ENCODE measurements at regions not wholly inside any gene's neighbourhood (a gene's known extent, or its start where the extent isn't known, plus 50 kb on each side); places are given as distances from the start of the nearest gene placed in this dataset.
"Not testable (repeated sequence)": the region's sequence is repeated elsewhere in the genome, so short reads cannot be mapped to it uniquely, and the experiment has no call there.

DNA sequence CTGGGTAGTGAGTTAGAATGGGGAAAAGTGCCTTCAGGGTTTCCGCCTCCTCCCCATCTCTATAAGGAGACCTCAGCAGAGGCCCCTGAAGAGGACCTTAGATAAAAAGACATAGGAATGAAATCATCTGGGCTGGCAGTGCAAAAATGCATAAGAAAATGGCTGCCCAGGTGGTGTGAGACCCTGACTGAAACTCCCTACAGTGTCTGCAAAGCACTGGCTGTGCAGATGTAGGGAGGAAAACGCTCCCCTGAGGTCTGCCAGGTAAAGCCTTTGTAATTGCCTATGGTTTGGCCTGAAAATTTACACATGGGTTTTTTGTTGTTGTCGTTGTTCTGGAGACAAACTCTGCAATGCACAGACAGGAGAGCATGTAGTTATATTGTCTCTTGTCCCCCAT is 128.1 kb upstream of the VWC2 start:
- H2AFZ ChIP-seq (ENCODE audit: low read length), result no peak overlapping the region
- no peak overlapping the region for H3K4me3 ChIP-seq (ENCODE audit: low read depth, low read length, poor library complexity, severe bottlenecking)
- H4K20me1 ChIP-seq (ENCODE audit: insufficient read depth, low read length), result no peaks in the 10 kb centered on the region
- no peak for TF ChIP-seq EZH2 (IDR thresholded peaks at IDR 0.05; ENCODE audit: borderline replicate concordance, low read length)
- TF ChIP-seq, protein P1, sequence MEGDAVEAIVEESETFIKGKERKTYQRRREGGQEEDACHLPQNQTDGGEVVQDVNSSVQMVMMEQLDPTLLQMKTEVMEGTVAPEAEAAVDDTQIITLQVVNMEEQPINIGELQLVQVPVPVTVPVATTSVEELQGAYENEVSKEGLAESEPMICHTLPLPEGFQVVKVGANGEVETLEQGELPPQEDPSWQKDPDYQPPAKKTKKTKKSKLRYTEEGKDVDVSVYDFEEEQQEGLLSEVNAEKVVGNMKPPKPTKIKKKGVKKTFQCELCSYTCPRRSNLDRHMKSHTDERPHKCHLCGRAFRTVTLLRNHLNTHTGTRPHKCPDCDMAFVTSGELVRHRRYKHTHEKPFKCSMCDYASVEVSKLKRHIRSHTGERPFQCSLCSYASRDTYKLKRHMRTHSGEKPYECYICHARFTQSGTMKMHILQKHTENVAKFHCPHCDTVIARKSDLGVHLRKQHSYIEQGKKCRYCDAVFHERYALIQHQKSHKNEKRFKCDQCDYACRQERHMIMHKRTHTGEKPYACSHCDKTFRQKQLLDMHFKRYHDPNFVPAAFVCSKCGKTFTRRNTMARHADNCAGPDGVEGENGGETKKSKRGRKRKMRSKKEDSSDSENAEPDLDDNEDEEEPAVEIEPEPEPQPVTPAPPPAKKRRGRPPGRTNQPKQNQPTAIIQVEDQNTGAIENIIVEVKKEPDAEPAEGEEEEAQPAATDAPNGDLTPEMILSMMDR (IDR thresholded peaks at IDR 0.05; ENCODE audit: low read length), result no peak
- H3F3A ChIP-seq (ENCODE audit: insufficient read depth, low read length), result no peaks in the 10 kb centered on the region
- no peaks in the 10 kb centered on the region for H3K9me3 ChIP-seq (ENCODE audit: low read length)
- H3K27me3 ChIP-seq (ENCODE audit: insufficient read depth, low read length), result no peaks in the 10 kb centered on the region
- H3K36me3 ChIP-seq (ENCODE audit: insufficient read depth, low read length), result no peaks in the 10 kb centered on the region
- H3K4me1 ChIP-seq (ENCODE audit: insufficient read depth, low read length, severe bottlenecking), result peaks cover 15% of the 10 kb centered on the region
- no peak overlapping the region for H3K4me2 ChIP-seq (ENCODE audit: low read length)
- H3K9ac ChIP-seq (ENCODE audit: low read length), result no peak overlapping the region
- no peaks in the 10 kb centered on the region for H3K79me2 ChIP-seq (ENCODE audit: insufficient read depth, low read length)
- H3K9me2 ChIP-seq (ENCODE audit: low read depth, low read length), result no peaks in the 10 kb centered on the region
- H3K27ac ChIP-seq (ENCODE audit: low read depth, low read length, poor library complexity, severe bottlenecking), result no peak overlapping the region

DNA sequence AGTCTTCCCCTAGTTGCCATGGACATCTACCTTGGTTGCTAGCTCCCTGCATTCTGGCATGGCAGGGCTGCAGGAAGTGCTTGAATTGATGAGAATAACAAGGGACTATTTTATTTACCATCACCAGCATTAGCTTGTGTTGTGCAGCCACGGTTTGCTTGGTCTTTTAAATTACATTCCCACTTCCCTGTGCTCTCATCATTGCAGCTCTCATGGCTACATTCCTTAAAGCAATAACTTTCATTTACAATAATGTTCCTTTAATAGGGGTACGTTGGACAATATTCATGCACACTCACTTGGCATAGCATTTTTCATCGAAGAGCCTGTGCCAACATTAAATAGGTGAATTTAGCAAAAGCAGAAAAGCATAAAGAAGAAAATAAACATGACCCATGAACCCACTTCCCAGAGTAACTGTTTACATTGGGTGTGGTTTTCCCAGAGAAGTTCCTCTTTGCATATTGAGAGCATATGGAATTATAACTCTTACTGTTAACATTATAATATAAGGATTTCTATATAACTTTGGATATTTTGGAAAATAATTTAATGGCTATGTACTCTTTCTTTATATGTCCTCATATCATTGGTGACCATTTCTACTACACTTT is 113.2 kb upstream of the VWC2 start:
- TF ChIP-seq EZH2 (IDR thresholded peaks at IDR 0.05; ENCODE audit: borderline replicate concordance, low read length), result no peak
- TF ChIP-seq, protein P1 (IDR thresholded peaks at IDR 0.05; ENCODE audit: low read length), result no peak
- H2AFZ ChIP-seq (ENCODE audit: low read length), result no peak overlapping the region
- no peaks in the 10 kb centered on the region for H3K9me2 ChIP-seq (ENCODE audit: low read depth, low read length)
- H4K20me1 ChIP-seq (ENCODE audit: insufficient read depth, low read length), result no peaks in the 10 kb centered on the region
- no peaks in the 10 kb centered on the region for H3K4me1 ChIP-seq (ENCODE audit: insufficient read depth, low read length, severe bottlenecking)
- H3K4me3 ChIP-seq (ENCODE audit: low read depth, low read length, poor library complexity, severe bottlenecking), result no peak overlapping the region
- H3F3A ChIP-seq (ENCODE audit: insufficient read depth, low read length), result no peaks in the 10 kb centered on the region
- H3K4me2 ChIP-seq (ENCODE audit: low read length), result no peak overlapping the region
- no peaks in the 10 kb centered on the region for H3K36me3 ChIP-seq (ENCODE audit: insufficient read depth, low read length)
- H3K9me3 ChIP-seq (ENCODE audit: low read length), result no peaks in the 10 kb centered on the region
- H3K27me3 ChIP-seq (ENCODE audit: insufficient read depth, low read length), result no peaks in the 10 kb centered on the region
- H3K79me2 ChIP-seq (ENCODE audit: insufficient read depth, low read length), result no peaks in the 10 kb centered on the region
- no peak overlapping the region for H3K9ac ChIP-seq (ENCODE audit: low read length)
- no peak overlapping the region for H3K27ac ChIP-seq (ENCODE audit: low read depth, low read length, poor library complexity, severe bottlenecking)

DNA sequence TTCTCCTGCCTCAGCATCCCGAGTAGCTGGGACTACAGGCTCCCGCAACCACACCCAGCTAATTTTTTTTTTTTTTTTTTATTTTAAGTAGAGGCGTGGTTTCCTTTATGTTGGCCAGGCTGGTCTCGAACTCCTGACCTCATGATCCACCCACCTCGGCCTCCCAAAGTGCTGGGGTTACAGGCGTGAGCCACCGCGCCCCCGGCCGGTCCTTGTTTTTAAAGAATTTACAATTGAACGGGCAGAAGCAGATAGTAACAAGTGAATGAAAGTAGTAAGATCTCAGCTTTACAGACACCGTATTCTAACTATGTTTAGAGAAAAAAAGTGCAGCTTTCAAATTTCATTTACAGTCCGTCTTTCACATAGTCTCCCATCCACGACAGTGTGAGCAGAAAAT is 112.5 kb upstream of the VWC2 start:
- no peaks in the 10 kb centered on the region for H3K27me3 ChIP-seq (ENCODE audit: insufficient read depth, low read length)
- no peaks in the 10 kb centered on the region for H4K20me1 ChIP-seq (ENCODE audit: insufficient read depth, low read length)
- H3K4me2 ChIP-seq (ENCODE audit: low read length), result no peak overlapping the region
- H2AFZ ChIP-seq (ENCODE audit: low read length), result no peak overlapping the region
- H3K4me1 ChIP-seq (ENCODE audit: insufficient read depth, low read length, severe bottlenecking), result no peaks in the 10 kb centered on the region
- no peaks in the 10 kb centered on the region for H3K36me3 ChIP-seq (ENCODE audit: insufficient read depth, low read length)
- no peaks in the 10 kb centered on the region for H3K79me2 ChIP-seq (ENCODE audit: insufficient read depth, low read length)
- no peak overlapping the region for H3K4me3 ChIP-seq (ENCODE audit: low read depth, low read length, poor library complexity, severe bottlenecking)
- H3K27ac ChIP-seq (ENCODE audit: low read depth, low read length, poor library complexity, severe bottlenecking), result no peak overlapping the region
- no peak overlapping the region for H3K9ac ChIP-seq (ENCODE audit: low read length)
- TF ChIP-seq EZH2 (IDR thresholded peaks at IDR 0.05; ENCODE audit: borderline replicate concordance, low read length), result no peak
- TF ChIP-seq, protein P1 (IDR thresholded peaks at IDR 0.05; ENCODE audit: low read length), result no peak
- no peaks in the 10 kb centered on the region for H3F3A ChIP-seq (ENCODE audit: insufficient read depth, low read length)
- no peaks in the 10 kb centered on the region for H3K9me3 ChIP-seq (ENCODE audit: low read length)
- no peaks in the 10 kb centered on the region for H3K9me2 ChIP-seq (ENCODE audit: low read depth, low read length)

DNA sequence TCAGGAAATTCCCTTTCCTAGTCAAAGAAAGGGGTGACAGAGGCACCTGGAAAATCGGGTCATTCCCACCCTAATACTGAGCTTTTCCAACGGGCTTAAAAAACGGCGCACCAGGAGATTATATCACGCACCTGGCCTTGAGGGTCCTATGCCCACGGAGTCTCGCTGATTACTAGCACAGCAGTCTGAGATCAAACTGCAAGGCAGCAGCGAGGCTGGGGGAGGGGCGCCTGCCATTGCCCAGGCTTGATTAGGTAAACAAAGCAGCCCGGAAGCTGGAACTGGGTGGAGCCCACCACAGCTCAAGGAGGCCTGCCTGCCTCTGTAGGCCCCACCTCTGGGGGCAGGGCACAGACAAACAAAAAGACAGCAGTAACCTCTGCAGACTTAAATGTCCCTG is 107.5 kb upstream of the VWC2 start:
- not testable (repeated sequence) for H3K4me3 ChIP-seq (ENCODE audit: low read depth, low read length, poor library complexity, severe bottlenecking); H3K4me1 ChIP-seq (ENCODE audit: insufficient read depth, low read length, severe bottlenecking); H4K20me1 ChIP-seq (ENCODE audit: insufficient read depth, low read length); H3F3A ChIP-seq (ENCODE audit: insufficient read depth, low read length); H3K27ac ChIP-seq (ENCODE audit: low read depth, low read length, poor library complexity, severe bottlenecking); H3K9me3 ChIP-seq (ENCODE audit: low read length); H3K36me3 ChIP-seq (ENCODE audit: insufficient read depth, low read length); H2AFZ ChIP-seq (ENCODE audit: low read length); H3K9me2 ChIP-seq (ENCODE audit: low read depth, low read length); H3K9ac ChIP-seq (ENCODE audit: low read length); H3K79me2 ChIP-seq (ENCODE audit: insufficient read depth, low read length); H3K27me3 ChIP-seq (ENCODE audit: insufficient read depth, low read length); H3K4me2 ChIP-seq (ENCODE audit: low read length)

Measured in OCI-LY1 (cell line).